ENCODE measurements at regions not wholly inside any gene's neighbourhood (a gene's known extent, or its start where the extent isn't known, plus 50 kb on each side); places are given as distances from the start of the nearest gene placed in this dataset.

DNA sequence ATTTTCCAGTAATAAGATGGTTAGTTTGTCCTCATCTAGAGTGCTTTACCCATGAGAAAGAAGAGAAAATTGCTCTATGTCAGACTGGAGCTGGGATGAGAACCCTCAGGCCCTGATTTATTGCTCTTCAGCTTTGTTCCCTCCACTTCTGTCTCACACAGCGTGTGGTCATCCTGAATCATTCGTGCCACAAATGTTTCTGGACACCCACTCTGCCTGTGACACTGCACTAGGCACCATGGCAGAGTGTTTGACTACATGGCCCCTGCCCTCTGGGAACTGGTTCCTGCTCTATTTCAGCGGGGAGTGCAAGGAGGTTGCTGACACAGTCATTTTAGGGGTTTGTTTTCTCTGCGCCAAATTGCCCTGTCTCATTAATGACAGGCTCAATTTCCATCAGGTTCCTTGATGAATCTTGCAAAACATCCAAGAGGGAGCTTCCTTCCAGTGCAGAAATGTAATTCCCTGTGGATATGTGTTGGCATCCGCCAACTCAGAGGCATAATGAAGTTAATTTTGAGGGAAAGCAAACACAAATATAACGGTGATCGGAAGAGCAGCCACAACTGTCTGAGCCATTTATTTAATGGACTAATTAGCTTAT is 207.5 kb downstream of the CLIC5 start:
- DNase-seq (ENCODE audit: low read depth) = no peak
- TF ChIP-seq, protein P1, sequence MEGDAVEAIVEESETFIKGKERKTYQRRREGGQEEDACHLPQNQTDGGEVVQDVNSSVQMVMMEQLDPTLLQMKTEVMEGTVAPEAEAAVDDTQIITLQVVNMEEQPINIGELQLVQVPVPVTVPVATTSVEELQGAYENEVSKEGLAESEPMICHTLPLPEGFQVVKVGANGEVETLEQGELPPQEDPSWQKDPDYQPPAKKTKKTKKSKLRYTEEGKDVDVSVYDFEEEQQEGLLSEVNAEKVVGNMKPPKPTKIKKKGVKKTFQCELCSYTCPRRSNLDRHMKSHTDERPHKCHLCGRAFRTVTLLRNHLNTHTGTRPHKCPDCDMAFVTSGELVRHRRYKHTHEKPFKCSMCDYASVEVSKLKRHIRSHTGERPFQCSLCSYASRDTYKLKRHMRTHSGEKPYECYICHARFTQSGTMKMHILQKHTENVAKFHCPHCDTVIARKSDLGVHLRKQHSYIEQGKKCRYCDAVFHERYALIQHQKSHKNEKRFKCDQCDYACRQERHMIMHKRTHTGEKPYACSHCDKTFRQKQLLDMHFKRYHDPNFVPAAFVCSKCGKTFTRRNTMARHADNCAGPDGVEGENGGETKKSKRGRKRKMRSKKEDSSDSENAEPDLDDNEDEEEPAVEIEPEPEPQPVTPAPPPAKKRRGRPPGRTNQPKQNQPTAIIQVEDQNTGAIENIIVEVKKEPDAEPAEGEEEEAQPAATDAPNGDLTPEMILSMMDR (conservative IDR thresholded peaks at IDR 0.05; ENCODE audit: low read depth, low read length) = no peak
- H3K4me3 ChIP-seq (ENCODE audit: low read depth, low read length) = no peak overlapping the region

DNA sequence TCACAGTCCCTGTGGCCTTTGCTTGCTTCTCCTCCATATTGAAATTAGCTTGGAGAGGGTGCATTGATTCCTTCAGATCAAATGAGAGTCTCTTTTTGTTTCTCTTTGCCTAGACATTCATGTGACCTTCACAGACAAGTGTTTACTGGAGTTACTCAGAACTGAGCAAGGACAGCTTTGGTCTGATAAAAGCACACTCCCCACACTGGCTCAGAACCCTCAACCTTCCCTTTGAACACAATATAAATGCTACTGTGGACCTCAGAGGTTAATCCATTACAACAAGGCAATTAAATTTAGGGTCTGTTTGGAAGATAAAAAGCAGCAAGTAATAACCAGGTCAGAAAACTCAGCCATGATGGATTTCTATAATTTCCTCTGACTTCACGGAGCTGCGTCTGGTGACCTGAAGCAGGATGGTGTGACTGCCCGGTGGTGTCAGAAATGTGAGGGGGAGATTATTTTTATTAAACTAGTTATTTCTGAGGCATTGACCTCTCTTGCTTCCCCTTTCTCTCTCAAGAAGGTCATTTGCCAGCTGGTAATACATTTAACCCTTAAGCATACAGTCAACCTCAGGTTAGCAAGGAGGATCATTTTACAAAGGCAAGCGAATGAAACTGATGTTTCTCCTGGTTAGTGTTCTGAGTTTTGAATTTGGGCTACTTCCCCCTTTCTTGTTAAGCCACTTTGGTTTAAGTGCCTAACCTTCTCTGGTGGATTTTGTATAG is 208.2 kb downstream of the CLIC5 start:
- H3K4me3 ChIP-seq (ENCODE audit: low read depth, low read length) = no peak overlapping the region
- no peak for DNase-seq (ENCODE audit: low read depth)

GRCh38 chr6:45806172-45806571 is 209.5 kb downstream of the CLIC5 start:
- no peak overlapping the region for H3K4me3 ChIP-seq (ENCODE audit: low read depth, low read length)
- TF ChIP-seq, protein P1 (conservative IDR thresholded peaks at IDR 0.05; ENCODE audit: low read depth, low read length) = no peak
- DNase-seq (ENCODE audit: low read depth) = no peak

More for the DNA sequence above, 208.2 kb downstream of the CLIC5 start:
- TF ChIP-seq, protein P1 (conservative IDR thresholded peaks at IDR 0.05; ENCODE audit: low read depth, low read length) = no peak

DNA sequence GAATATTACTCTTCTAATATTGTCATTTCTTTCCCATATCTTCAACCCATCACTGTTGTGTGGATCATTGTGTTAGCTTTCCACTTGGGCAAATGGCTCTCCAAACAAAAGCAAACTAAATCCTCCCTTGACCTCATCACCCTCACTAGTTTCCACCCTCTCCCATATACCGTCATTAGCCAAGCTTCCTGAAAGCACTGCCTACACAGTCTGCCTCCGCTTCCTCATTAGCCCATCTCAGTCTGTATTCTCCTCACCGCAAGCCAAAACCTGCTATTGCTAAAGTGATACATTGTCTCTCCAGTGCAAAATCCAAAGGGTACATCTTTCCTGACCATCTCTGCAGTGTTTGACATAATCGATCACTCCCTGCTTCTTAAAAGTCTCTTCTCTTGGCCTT is 212.6 kb downstream of the CLIC5 start:
- DNase-seq (ENCODE audit: low read depth) = no peak
- no peak overlapping the region for H3K4me3 ChIP-seq (ENCODE audit: low read depth, low read length)
- TF ChIP-seq, protein P1 (conservative IDR thresholded peaks at IDR 0.05; ENCODE audit: low read depth, low read length) = no peak

DNA sequence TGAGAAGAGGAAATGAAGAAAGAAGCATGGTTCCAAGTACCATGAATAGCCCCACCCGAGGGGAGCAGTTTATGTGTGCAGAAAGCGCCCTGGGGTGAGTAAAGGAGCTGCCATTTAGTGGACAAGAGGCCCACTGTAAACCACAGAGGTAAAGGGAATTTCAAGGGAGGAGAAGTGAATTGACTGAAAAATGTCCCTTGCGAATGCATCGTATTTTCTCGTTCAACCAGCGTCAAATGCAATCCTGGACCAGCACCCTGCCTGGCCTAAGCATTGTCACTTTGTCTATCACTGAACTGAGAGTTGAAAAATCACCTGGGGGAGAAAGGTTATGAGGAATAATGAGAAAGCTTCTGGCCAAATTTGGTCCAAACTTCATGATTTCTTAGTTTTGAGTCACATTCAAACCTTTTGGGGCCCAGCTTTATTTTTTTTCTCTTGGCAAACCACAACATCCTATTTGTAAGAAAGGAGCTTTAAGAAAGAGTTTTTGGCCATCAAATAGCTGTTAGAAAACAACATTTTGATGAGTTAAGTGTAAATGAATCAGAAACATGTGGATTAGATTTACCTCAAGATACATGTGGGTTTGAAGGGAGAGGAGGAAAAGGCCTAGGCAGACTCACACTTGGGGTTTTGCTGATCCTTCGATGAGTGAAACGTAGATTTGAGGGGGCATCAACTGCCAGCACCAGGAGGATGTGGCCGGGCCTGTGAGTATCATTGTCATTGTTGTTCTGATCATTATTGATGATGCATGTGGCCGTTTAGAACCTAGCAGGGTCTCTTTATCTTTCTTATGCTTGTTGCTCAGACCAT is 214.0 kb downstream of the CLIC5 start:
- TF ChIP-seq, protein P1 (conservative IDR thresholded peaks at IDR 0.05; ENCODE audit: low read depth, low read length) = no peak
- no peak overlapping the region for H3K4me3 ChIP-seq (ENCODE audit: low read depth, low read length)
- DNase-seq (ENCODE audit: low read depth) = no peak

- TF ChIP-seq, protein P1 (conservative IDR thresholded peaks at IDR 0.05; ENCODE audit: low read depth, low read length) = no peak
- H3K4me3 ChIP-seq (ENCODE audit: low read depth, low read length) = no peak overlapping the region
- DNase-seq (ENCODE audit: low read depth) = no peak
Measured at GRCh38 chr6:45800911-45801310, 214.7 kb downstream of the CLIC5 start.

All from choroid plexus epithelial cell (primary cell).